GM21576 (cell line): ENCODE measurements at regions not wholly inside any gene's neighbourhood (a gene's known extent, or its start where the extent isn't known, plus 50 kb on each side); places are given as distances from the start of the nearest gene placed in this dataset.

Source experiments
- ATAC-seq: cut with Tn5 transposase; IDR thresholded peaks from one replicate; pipeline ENCODE4 v1.9.1; 2021; ENCODE audit warnings: mild to moderate bottlenecking, moderate library complexity; ENCODE audit not compliant: unreplicated experiment

- ATAC-seq, result no peak
These were observed 56.1 kb upstream of the ELMO1 start for GRCh38 chr7:37504801-37505200.

- no peak for ATAC-seq
These were observed 57.2 kb upstream of the ELMO1 start for GRCh38 chr7:37505750-37506353.

GRCh38 chr7:37508118-37508517 lies 59.5 kb upstream of the ELMO1 start:
- ATAC-seq, result no peak

GRCh38 chr7:37510043-37510634 lies 61.5 kb upstream of the ELMO1 start:
- no peak for ATAC-seq

- ATAC-seq, result no peak
These were observed 63.3 kb upstream of the ELMO1 start for GRCh38 chr7:37511915-37512314.

- ATAC-seq, result no peak
These were observed 65.8 kb upstream of the ELMO1 start for GRCh38 chr7:37514497-37514896.

- ATAC-seq, result no peak
These were observed 68.0 kb upstream of the ELMO1 start for GRCh38 chr7:37516664-37517063.

GRCh38 chr7:37518266-37518665 lies 69.6 kb upstream of the ELMO1 start:
- ATAC-seq, result no peak

GRCh38 chr7:37524056-37524455 lies 75.4 kb upstream of the ELMO1 start:
- no peak for ATAC-seq

GRCh38 chr7:37524797-37525196 lies 76.1 kb upstream of the ELMO1 start:
- ATAC-seq, result no peak

- no peak for ATAC-seq
These were observed 78.0 kb upstream of the ELMO1 start for GRCh38 chr7:37526623-37527022.

- ATAC-seq, result no peak
These were observed 78.4 kb upstream of the ELMO1 start for GRCh38 chr7:37527109-37527508.

GRCh38 chr7:37531225-37531624 lies 82.6 kb upstream of the ELMO1 start:
- no peak for ATAC-seq

GRCh38 chr7:37532636-37533035 lies 84.0 kb upstream of the ELMO1 start:
- no peak for ATAC-seq

GRCh38 chr7:37534893-37535610 lies 86.4 kb upstream of the ELMO1 start:
- ATAC-seq, result no peak

GRCh38 chr7:37535841-37536240 lies 87.2 kb upstream of the ELMO1 start:
- ATAC-seq, result no peak

GRCh38 chr7:37536706-37537105 lies 88.0 kb upstream of the ELMO1 start:
- ATAC-seq, result no peak

GRCh38 chr7:37537439-37537838 lies 88.8 kb upstream of the ELMO1 start:
- ATAC-seq, result no peak

- no peak for ATAC-seq
These were observed 90.3 kb upstream of the ELMO1 start for GRCh38 chr7:37538945-37539344.

GRCh38 chr7:37540917-37541316 lies 92.3 kb upstream of the ELMO1 start:
- no peak for ATAC-seq

- ATAC-seq, result peak; percentile 84
These were observed 93.3 kb upstream of the ELMO1 start for GRCh38 chr7:37541810-37542443.
